ENCODE measurements at regions not wholly inside any gene's neighbourhood (a gene's known extent, or its start where the extent isn't known, plus 50 kb on each side); places are given as distances from the start of the nearest gene placed in this dataset.

GRCh38 chr3:147333098-147333497 lies 73.2 kb downstream of the ZIC4 start:
- intact Hi-C loops (cut with micrococcal nuclease; ENCODE audit: unreplicated experiment) (no loop called here), in situ Hi-C loops (cut with MboI) (no loop called here)
- 0% methylated on average over 3 of the region's 3 CpGs for WGBS (ENCODE audit: insufficient coverage, insufficient replicate concordance, low lambda C conversion rate, missing lambda C conversion rate)
- Histone ChIP-seq H3K9ac (ENCODE audit: control insufficient read depth, insufficient read depth, low read length) (no peak overlapping the region), H3K4me2 (ENCODE audit: control insufficient read depth, insufficient read depth) (no peak overlapping the region), H3K79me2 (ENCODE audit: control insufficient read depth, insufficient read depth, low read length) (no peaks in the 10 kb centered on the region), H3K9me3 (replicated peaks; ENCODE audit: control insufficient read depth, insufficient read depth, low read length) (no peaks in the 10 kb centered on the region), H3K4me3 (no peak overlapping the region), H3K36me3 (ENCODE audit: control insufficient read depth in 2 of 2, insufficient read depth in 2 of 2, low read length in 1 of 2) (no peaks in the 10 kb centered on the region), H2AFZ (ENCODE audit: control insufficient read depth, low read depth, low read length) (no peak overlapping the region), H3K27me3 (replicated peaks in 1 of 2; ENCODE audit: control insufficient read depth in 2 of 2, insufficient read depth in 2 of 2, low read length in 1 of 2) (no peaks in the 10 kb centered on the region), H3K27ac (ENCODE audit: control insufficient read depth, insufficient read depth) (no peak overlapping the region), H4K20me1 (ENCODE audit: control insufficient read depth, insufficient read depth) (no peaks in the 10 kb centered on the region), H3K4me1 (ENCODE audit: control insufficient read depth, insufficient read depth, low read length) (no peaks in the 10 kb centered on the region)
- TF ChIP-seq ATF2 (IDR thresholded peaks at IDR 0.05; ENCODE audit: low read length) (no peak), POLR2AphosphoS5 (IDR thresholded peaks at IDR 0.05; ENCODE audit: low read length) (no peak), CREB1 (IDR thresholded peaks at IDR 0.05; ENCODE audit: low read depth) (no peak), YY1 (IDR thresholded peaks at IDR 0.05; ENCODE audit: low read depth, low read length) (no peak), SPI1 (IDR thresholded peaks at IDR 0.05; ENCODE audit: borderline replicate concordance, insufficient read depth, low read depth, low read length) (no peak), ZNF592 (IDR thresholded peaks at IDR 0.05) (no peak), MTA3 (IDR thresholded peaks at IDR 0.05; ENCODE audit: borderline replicate concordance, low read length) (no peak), SREBF2 (IDR thresholded peaks at IDR 0.05; ENCODE audit: low read length) (no peak), TCF7 (IDR thresholded peaks at IDR 0.05; ENCODE audit: borderline replicate concordance) (no peak), IKZF2 (IDR thresholded peaks at IDR 0.05) (no peak), MLLT1 (IDR thresholded peaks at IDR 0.05) (no peak)
- POLR2A ChIA-PET: no interaction called here
- DNase-seq (ENCODE audit: low read depth, low spot score): no peak
- SMC1A ChIA-PET (ENCODE audit: uncharacterized antibody, unreplicated experiment): no interaction called here
- no peak for FAIRE-seq
- no peak for ATAC-seq
- CTCF ChIA-PET: no interaction called here
- RAD21 ChIA-PET (ENCODE audit: unreplicated experiment): no interaction called here
- no TSS peak for BruUV-seq (replicated peaks)
